ENCODE measurements at regions not wholly inside any gene's neighbourhood (a gene's known extent, or its start where the extent isn't known, plus 50 kb on each side); places are given as distances from the start of the nearest gene placed in this dataset.

- no peak for DNase-seq
Observed at GRCh38 chrX:110432091-110432905, 73.7 kb downstream of the RTL9 start.

GRCh38 chrX:110432906-110433215 lies 74.2 kb downstream of the RTL9 start:
- DNase-seq, result no peak

- DNase-seq, result no peak
Observed at GRCh38 chrX:110435196-110435595, 76.5 kb downstream of the RTL9 start.

- DNase-seq, result no peak
Observed at GRCh38 chrX:110436523-110436922, 77.9 kb downstream of the RTL9 start.

GRCh38 chrX:110437686-110438085 lies 79.0 kb downstream of the RTL9 start:
- no peak for DNase-seq

- no peak for DNase-seq
Observed at GRCh38 chrX:110440016-110440805, 81.6 kb downstream of the RTL9 start.

GRCh38 chrX:110442635-110443034 lies 84.0 kb downstream of the RTL9 start:
- no peak for DNase-seq

- DNase-seq, result no peak
Observed at GRCh38 chrX:110444996-110445395, 86.3 kb downstream of the RTL9 start.

GRCh38 chrX:110448459-110448858 lies 89.8 kb downstream of the RTL9 start:
- DNase-seq, result no peak

- no peak for DNase-seq
Observed at GRCh38 chrX:110449312-110449711, 90.7 kb downstream of the RTL9 start.

GRCh38 chrX:110450050-110450449 lies 91.4 kb downstream of the RTL9 start:
- peak; percentile 47 for DNase-seq

GRCh38 chrX:110454336-110454735 lies 95.7 kb downstream of the RTL9 start:
- no peak for DNase-seq

GRCh38 chrX:110462957-110463356 lies 104.3 kb downstream of the RTL9 start:
- DNase-seq, result no peak

- DNase-seq, result no peak
Observed at GRCh38 chrX:110466790-110467189, 108.1 kb downstream of the RTL9 start.

- DNase-seq, result no peak
Observed at GRCh38 chrX:110472265-110472664, 113.6 kb downstream of the RTL9 start.

GRCh38 chrX:110477593-110478228 lies 119.1 kb downstream of the RTL9 start:
- DNase-seq, result no peak

GRCh38 chrX:110491846-110492620 lies 133.4 kb downstream of the RTL9 start:
- DNase-seq, result no peak

GRCh38 chrX:110504947-110505346 lies 146.3 kb downstream of the RTL9 start:
- DNase-seq, result no peak

- no peak for DNase-seq
Observed at GRCh38 chrX:110509755-110510532, 151.3 kb downstream of the RTL9 start.

- DNase-seq, result no peak
Observed at GRCh38 chrX:110511238-110511637, 152.6 kb downstream of the RTL9 start.

GRCh38 chrX:110512341-110512740 lies 153.7 kb downstream of the RTL9 start:
- no peak for DNase-seq

GRCh38 chrX:110514509-110514908 lies 155.9 kb downstream of the RTL9 start:
- DNase-seq, result no peak
